K562 (cell line): ENCODE measurements at regions not wholly inside any gene's neighbourhood (a gene's known extent, or its start where the extent isn't known, plus 50 kb on each side); places are given as distances from the start of the nearest gene placed in this dataset.

Experiments used
- CCNT2 ChIP-seq: IDR thresholded peaks from 2 replicates; pipeline ENCODE4 v1.6.1; 2011; ENCODE audit warnings: borderline replicate concordance, low read depth, mild to moderate bottlenecking, moderate library complexity, mixed read lengths, low read length; ENCODE audit not compliant: insufficient read length; ENCODE audit errors: extremely low read depth
- DMBX1 ChIP-seq: fragments of 250-450 bp; sonication (Bioruptor Pico); IDR thresholded peaks from 2 replicates; pipeline ENCODE4 v1.8.0; 2022; ENCODE audit warnings: inconsistent platforms, mild to moderate bottlenecking, moderate library complexity, borderline replicate concordance
- ETS2 ChIP-seq: IDR thresholded peaks from 2 replicates; pipeline ENCODE4 v1.6.1; 2016; ENCODE audit warnings: borderline replicate concordance, missing genetic modification characterization, mild to moderate bottlenecking, moderate library complexity, missing compliant biosample characterization; ENCODE audit not compliant: poor library complexity, severe bottlenecking
- FIP1L1 ChIP-seq: fragments of 200-400 bp; formaldehyde crosslinking; IDR thresholded peaks from 2 replicates; pipeline ENCODE4 v1.6.1; 2018; ENCODE audit warnings: mild to moderate bottlenecking, low read depth, low read length; ENCODE audit not compliant: poor library complexity, severe bottlenecking
- FOXK1 ChIP-seq: sonication (generic); formaldehyde crosslinking; IDR thresholded peaks from 2 replicates; pipeline ENCODE4 v1.8.0; 2022; ENCODE audit warnings: missing genetic modification reagents, mild to moderate bottlenecking, borderline replicate concordance
- GTF2E2 ChIP-seq: fragments of 200-800 bp; sonication (Bioruptor generic); IDR thresholded peaks from 2 replicates; pipeline ENCODE4 v1.6.1; 2016; ENCODE audit warnings: missing genetic modification characterization, missing compliant biosample characterization
- LEF1 ChIP-seq: fragments of 450-650 bp; IDR thresholded peaks from 2 replicates; pipeline ENCODE4 v1.6.1; 2016; ENCODE audit warnings: mild to moderate bottlenecking
- NR2C2 ChIP-seq, 2 experiments: fragments of 200-800 bp in 1 of 2; sonication (Bioruptor generic) in 1 of 2; sonication (generic) in 1 of 2; formaldehyde crosslinking in 1 of 2; IDR thresholded peaks; 2 replicates each; pipeline versions ENCODE4 v1.6.1 to v1.8.0; 2016 to 2022; ENCODE audit warnings: mild to moderate bottlenecking in 1 of 2, missing compliant biosample characterization in 1 of 2, missing genetic modification characterization in 1 of 2, missing genetic modification reagents in 1 of 2
- PTRF ChIP-seq: fragments of 450-650 bp; IDR thresholded peaks from 2 replicates; pipeline ENCODE4 v1.6.1; 2016; ENCODE audit warnings: mild to moderate bottlenecking, missing genetic modification characterization, missing compliant biosample characterization
- RBBP5 ChIP-seq: fragments of 200-600 bp; sonication (generic); IDR thresholded peaks from 2 replicates; pipeline ENCODE4 v1.6.1; 2012; ENCODE audit warnings: borderline replicate concordance, mild to moderate bottlenecking, low read length, control low read depth, inconsistent platforms; ENCODE audit not compliant: insufficient read depth, poor library complexity, severe bottlenecking
- SAFB ChIP-seq: fragments of 200-400 bp; formaldehyde crosslinking; IDR thresholded peaks from 2 replicates; pipeline ENCODE4 v1.6.1; 2017; ENCODE audit warnings: low read depth, low read length, borderline replicate concordance
- SMAD1 ChIP-seq: fragments of 150-350 bp; IDR thresholded peaks from 2 replicates; pipeline ENCODE4 v1.6.1; 2014; ENCODE audit warnings: low read length, low read depth; ENCODE audit not compliant: partially characterized antibody
- TBP ChIP-seq: optimal IDR thresholded peaks from 2 replicates; pipeline ENCODE3; 2011; ENCODE audit warnings: low read depth, low read length, improper control_type of control experiment
- ZC3H8 ChIP-seq: fragments of 450-650 bp; IDR thresholded peaks from 2 replicates; pipeline ENCODE4 v1.6.1; 2017
- ZFX ChIP-seq: sonication (generic); formaldehyde crosslinking; IDR thresholded peaks from 2 replicates; pipeline ENCODE4 v1.8.0; 2022; ENCODE audit warnings: mild to moderate bottlenecking, missing genetic modification reagents, moderate library complexity
- ZNF175 ChIP-seq: fragments of 200-800 bp; sonication (Bioruptor generic); IDR thresholded peaks from 2 replicates; pipeline ENCODE4 v1.6.1; 2016; ENCODE audit warnings: low read depth, mild to moderate bottlenecking, missing genetic modification characterization, missing compliant biosample characterization
- ZNF197 ChIP-seq: fragments of 200-800 bp; sonication (Bioruptor generic); IDR thresholded peaks from 2 replicates; pipeline ENCODE4 v1.6.1; 2016; ENCODE audit warnings: low read depth, missing genetic modification characterization, missing compliant biosample characterization
- ZNF324 ChIP-seq: fragments of 250-450 bp; sonication (Bioruptor Pico); IDR thresholded peaks from 2 replicates; pipeline ENCODE4 v1.4.0; 2020; ENCODE audit warnings: mild to moderate bottlenecking
- TF ChIP-seq, protein P1 (sequence below), 2 experiments: IDR thresholded peaks; 2 replicates each; pipeline ENCODE4 v1.6.1; 2011; ENCODE audit warnings: borderline replicate concordance in 1 of 2, control low read depth in 1 of 2, low read depth in 1 of 2, low read length in 1 of 2, mild to moderate bottlenecking in 1 of 2, mixed read lengths in 1 of 2, moderate library complexity in 1 of 2; ENCODE audit not compliant: insufficient read depth in 1 of 2, insufficient read length in 1 of 2, poor library complexity in 1 of 2, severe bottlenecking in 1 of 2; ENCODE audit errors: extremely low read depth in 1 of 2
- TF ChIP-seq, protein P2 (sequence below): fragments of 250-450 bp; sonication (Bioruptor Pico); IDR thresholded peaks from 2 replicates; pipeline ENCODE4 v1.5.0; 2021; ENCODE audit warnings: mild to moderate bottlenecking, moderate library complexity
- TF ChIP-seq, protein P3 (sequence below): fragments of 200-800 bp; sonication (Bioruptor generic); IDR thresholded peaks from 2 replicates; pipeline ENCODE4 v1.6.1; 2017; ENCODE audit warnings: missing genetic modification characterization, missing compliant biosample characterization

DNA sequence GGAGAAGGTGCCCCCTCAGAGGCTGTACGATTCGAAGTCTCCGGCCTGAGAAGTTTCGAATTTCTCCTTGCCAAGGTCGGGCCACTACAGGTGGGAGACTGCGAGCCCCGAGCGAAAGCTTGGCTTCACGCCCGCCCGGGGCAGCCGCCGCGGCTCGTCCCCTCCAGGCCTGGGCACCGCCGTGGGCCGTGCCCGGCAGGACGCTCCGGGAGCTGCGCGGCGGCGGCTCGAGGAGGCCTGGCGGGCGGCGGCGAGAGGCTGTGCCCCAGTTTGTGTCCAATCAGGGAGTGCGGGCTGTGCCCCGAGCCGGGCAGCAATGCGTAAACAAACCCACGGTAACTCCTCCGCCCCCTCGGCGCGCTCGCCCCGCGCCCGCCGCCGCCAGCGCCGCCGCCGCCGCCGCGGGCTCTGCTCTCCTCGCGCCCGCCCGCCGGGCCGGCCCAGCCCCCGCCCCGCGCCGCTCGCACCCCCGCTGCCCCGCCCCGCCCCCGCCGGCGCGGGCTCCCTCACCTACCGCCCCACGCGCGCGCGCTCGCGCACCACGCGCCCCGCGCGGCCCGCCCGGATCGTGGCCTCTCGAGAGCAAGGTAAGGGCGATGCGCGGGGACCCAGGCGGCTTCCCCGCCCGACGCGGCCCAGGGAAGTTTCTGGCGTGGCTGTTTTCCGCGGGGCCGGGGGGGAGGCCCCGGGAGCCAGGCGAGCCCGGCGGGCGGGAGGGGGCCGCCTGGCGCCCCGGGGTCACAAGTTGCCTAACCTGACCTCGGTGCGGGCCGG lies 57.8 kb upstream of the PCGF5 start (continued):
- TF ChIP-seq, protein P1, sequence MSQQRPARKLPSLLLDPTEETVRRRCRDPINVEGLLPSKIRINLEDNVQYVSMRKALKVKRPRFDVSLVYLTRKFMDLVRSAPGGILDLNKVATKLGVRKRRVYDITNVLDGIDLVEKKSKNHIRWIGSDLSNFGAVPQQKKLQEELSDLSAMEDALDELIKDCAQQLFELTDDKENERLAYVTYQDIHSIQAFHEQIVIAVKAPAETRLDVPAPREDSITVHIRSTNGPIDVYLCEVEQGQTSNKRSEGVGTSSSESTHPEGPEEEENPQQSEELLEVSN (IDR thresholded peaks at IDR 0.05; ENCODE audit: borderline replicate concordance in 1 of 2, extremely low read depth in 1 of 2, insufficient read depth in 1 of 2, insufficient read length in 1 of 2, low read depth in 1 of 2, low read length in 1 of 2, poor library complexity in 1 of 2, severe bottlenecking in 1 of 2): peak in 1 of 2 experiments; percentile 39
- TF ChIP-seq ZC3H8 (no peak), PTRF (tag) (no peak), DMBX1 (CRISPR knock-in tag) (no peak), ZNF324 (CRISPR knock-in tag) (no peak), ZNF197 (no peak), LEF1 (no peak), FOXK1 (CRISPR knock-in tag) (no peak), SAFB (peak; percentile 78), ZFX (CRISPR knock-in tag) (peak; percentile 53), CCNT2 (peak; percentile 31), ETS2 (tag) (no peak), FIP1L1 (peak; percentile 8), TBP (no peak), RBBP5 (peak; percentile 53), GTF2E2 (no peak), SMAD1 (no peak), NR2C2 (CRISPR knock-in tag; IDR thresholded peaks at IDR 0.05) (no peak), NR2C2 (tag; IDR thresholded peaks at IDR 0.05) (no peak; the same call in 1 of the 2 replicates), ZNF175 (no peak)
- TF ChIP-seq, protein P2, sequence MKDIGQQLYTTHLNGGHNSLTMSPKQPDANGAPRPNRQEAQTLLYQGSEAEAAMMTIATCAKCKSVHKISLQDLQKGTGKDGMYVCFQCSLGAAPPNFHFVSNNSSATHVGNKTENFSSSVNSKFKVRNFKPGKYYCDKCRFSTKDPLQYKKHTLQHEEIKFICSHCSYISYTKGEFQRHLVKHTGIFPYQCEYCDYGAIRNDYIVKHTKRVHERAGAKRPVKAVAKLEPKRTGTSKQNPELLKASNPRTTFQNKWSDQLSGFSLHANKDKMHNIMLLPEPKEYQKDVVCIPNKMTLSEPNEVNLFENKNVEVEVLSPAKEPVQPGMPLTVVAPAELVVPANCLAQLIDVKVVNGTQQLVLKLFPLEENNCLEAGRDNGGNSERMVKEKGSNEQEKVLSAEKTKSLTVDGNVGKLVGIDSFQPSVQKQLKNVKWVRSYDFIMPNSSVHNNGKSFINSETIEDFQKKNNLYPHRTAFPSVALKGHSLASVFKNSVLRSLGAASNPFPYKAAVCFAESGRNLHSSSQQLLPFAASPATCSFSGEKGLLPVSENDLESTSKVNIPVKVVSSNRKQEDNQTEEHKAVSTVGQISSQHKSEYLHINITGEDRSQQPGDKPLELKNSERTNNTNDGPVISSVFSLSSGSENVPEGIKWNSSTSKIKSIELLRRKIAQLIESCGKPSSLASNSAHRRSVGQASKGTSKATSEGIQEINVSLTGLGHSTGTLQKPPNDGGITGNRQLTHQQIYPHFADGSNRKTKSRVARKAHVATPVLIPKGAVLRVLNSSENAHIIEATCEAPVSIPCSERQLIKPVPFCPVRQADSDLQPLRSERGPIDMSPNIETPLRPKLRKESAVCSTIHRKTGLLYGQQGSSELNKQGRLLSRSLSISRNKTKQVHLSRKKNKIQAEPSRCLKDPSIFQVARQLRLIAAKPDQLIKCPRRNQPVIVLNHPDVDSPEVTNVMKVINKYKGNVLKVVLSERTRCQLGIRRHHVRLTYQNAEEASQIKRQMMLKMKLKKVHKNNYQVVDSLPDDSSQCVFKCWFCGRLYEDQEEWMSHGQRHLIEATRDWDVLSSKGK (CRISPR knock-in tag): no peak
- TF ChIP-seq, protein P3, sequence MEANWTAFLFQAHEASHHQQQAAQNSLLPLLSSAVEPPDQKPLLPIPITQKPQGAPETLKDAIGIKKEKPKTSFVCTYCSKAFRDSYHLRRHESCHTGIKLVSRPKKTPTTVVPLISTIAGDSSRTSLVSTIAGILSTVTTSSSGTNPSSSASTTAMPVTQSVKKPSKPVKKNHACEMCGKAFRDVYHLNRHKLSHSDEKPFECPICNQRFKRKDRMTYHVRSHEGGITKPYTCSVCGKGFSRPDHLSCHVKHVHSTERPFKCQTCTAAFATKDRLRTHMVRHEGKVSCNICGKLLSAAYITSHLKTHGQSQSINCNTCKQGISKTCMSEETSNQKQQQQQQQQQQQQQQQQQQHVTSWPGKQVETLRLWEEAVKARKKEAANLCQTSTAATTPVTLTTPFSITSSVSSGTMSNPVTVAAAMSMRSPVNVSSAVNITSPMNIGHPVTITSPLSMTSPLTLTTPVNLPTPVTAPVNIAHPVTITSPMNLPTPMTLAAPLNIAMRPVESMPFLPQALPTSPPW (CRISPR knock-in tag): peak; percentile 76
